A673 (cell line): ENCODE measurements at regions not wholly inside any gene's neighbourhood (a gene's known extent, or its start where the extent isn't known, plus 50 kb on each side); places are given as distances from the start of the nearest gene placed in this dataset.

Source experiments
- BruUV-seq: library from RNA; stranded (reverse); fragments of 400-500 nt; replicated peaks from 2 replicates; lab custom pipeline; 2021; lab: Mats Ljungman, UMichigan
- CTCF ChIA-PET: fragments of 300-600 bp; sonication (Branson Sonifier 250); formaldehyde crosslinking; loops from one replicate; lab custom pipeline; 2022; ENCODE audit warnings: antibody characterized with exemption; lab: Charles Lee
- POLR2A ChIA-PET: fragments of 300-600 bp; sonication (Branson Sonifier 250); formaldehyde crosslinking; loops from one replicate; lab custom pipeline; 2022; ENCODE audit warnings: antibody characterized with exemption; ENCODE audit not compliant: low non-redundant PET; lab: Charles Lee
- DNase-seq: peaks from one replicate; pipeline ENCODE4 v3.0.0-alpha.2; 2015; ENCODE audit warnings: low spot score
- H3K27ac ChIP-seq: fragments of 200-600 bp; sonication (generic); 2 replicates; pipeline ENCODE4 v1.5.1; 2016; ENCODE audit warnings: mixed run types, low read depth, mild to moderate bottlenecking, mixed read lengths, antibody characterized with exemption, low read length; ENCODE audit not compliant: poor library complexity, severe bottlenecking
- H3K27me3 ChIP-seq: fragments of 200-600 bp; sonication (generic); replicated peaks from 2 replicates; pipeline ENCODE4 v1.6.1; 2017; ENCODE audit warnings: mixed run types, low read depth, mild to moderate bottlenecking, mixed read lengths, antibody characterized with exemption, low read length; ENCODE audit not compliant: insufficient read depth, poor library complexity
- H3K36me3 ChIP-seq: fragments of 200-600 bp; sonication (generic); 2 replicates; pipeline ENCODE4 v1.6.1; 2016; ENCODE audit warnings: mixed run types, mild to moderate bottlenecking, mixed read lengths, antibody characterized with exemption, low read length; ENCODE audit not compliant: insufficient read depth, poor library complexity, severe bottlenecking
- H3K4me1 ChIP-seq: fragments of 200-600 bp; sonication (generic); 2 replicates; pipeline ENCODE4 v1.6.1; 2017; ENCODE audit warnings: mixed run types, mild to moderate bottlenecking, mixed read lengths, antibody characterized with exemption, low read length; ENCODE audit not compliant: insufficient read depth, poor library complexity, severe bottlenecking
- H3K4me3 ChIP-seq: fragments of 200-600 bp; sonication (generic); 2 replicates; pipeline ENCODE4 v1.5.1; 2016; ENCODE audit warnings: low read depth, mixed run types, mild to moderate bottlenecking, mixed read lengths, low read length; ENCODE audit not compliant: poor library complexity, severe bottlenecking
- H3K9me3 ChIP-seq: fragments of 200-600 bp; sonication (generic); 2 replicates; pipeline ENCODE4 v1.6.1; 2016; ENCODE audit warnings: mixed run types, low read depth, mild to moderate bottlenecking, mixed read lengths, antibody characterized with exemption, low read length; ENCODE audit not compliant: poor library complexity, severe bottlenecking
- EZH2 ChIP-seq: fragments of 200-600 bp; sonication (generic); IDR thresholded peaks from 2 replicates; pipeline ENCODE4 v1.6.1; 2017; ENCODE audit warnings: borderline replicate concordance, low read depth, mild to moderate bottlenecking, mixed read lengths, antibody characterized with exemption, low read length; ENCODE audit not compliant: poor library complexity, severe bottlenecking
- intact Hi-C: fragments of 100-400 bp; cut with micrococcal nuclease; formaldehyde crosslinking; loops from one replicate; pipeline ENCODE4 v1.10.0; 2022; ENCODE audit not compliant: unreplicated experiment
- TF ChIP-seq, protein P1 (sequence below): fragments of 300-800, 200-600 bp; sonication (generic); conservative IDR thresholded peaks from 2 replicates; pipeline ENCODE4 v1.5.1; 2017; ENCODE audit warnings: low read depth, mild to moderate bottlenecking, antibody characterized with exemption, low read length, moderate library complexity, mixed read lengths

- no TSS peak for BruUV-seq
- intact Hi-C loops = no loop called here
- Histone ChIP-seq H3K9me3 (no peaks in the 10 kb centered on the region), H3K4me3 (no peak overlapping the region), H3K27me3 (no peaks in the 10 kb centered on the region), H3K27ac (no peak overlapping the region), H3K36me3 (no peaks in the 10 kb centered on the region), H3K4me1 (no peaks in the 10 kb centered on the region)
- ChIA-PET POLR2A (no interaction called here), CTCF (no interaction called here)
- no peak for TF ChIP-seq EZH2
- TF ChIP-seq, protein P1, sequence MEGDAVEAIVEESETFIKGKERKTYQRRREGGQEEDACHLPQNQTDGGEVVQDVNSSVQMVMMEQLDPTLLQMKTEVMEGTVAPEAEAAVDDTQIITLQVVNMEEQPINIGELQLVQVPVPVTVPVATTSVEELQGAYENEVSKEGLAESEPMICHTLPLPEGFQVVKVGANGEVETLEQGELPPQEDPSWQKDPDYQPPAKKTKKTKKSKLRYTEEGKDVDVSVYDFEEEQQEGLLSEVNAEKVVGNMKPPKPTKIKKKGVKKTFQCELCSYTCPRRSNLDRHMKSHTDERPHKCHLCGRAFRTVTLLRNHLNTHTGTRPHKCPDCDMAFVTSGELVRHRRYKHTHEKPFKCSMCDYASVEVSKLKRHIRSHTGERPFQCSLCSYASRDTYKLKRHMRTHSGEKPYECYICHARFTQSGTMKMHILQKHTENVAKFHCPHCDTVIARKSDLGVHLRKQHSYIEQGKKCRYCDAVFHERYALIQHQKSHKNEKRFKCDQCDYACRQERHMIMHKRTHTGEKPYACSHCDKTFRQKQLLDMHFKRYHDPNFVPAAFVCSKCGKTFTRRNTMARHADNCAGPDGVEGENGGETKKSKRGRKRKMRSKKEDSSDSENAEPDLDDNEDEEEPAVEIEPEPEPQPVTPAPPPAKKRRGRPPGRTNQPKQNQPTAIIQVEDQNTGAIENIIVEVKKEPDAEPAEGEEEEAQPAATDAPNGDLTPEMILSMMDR = no peak
- DNase-seq = no peak
Observed at GRCh38 chr11:115561116-115561515, 56.9 kb upstream of the CADM1 start.

- intact Hi-C loops = no loop called here
Observed at GRCh38 chr11:115558635-115559034, 54.4 kb upstream of the CADM1 start.

DNA sequence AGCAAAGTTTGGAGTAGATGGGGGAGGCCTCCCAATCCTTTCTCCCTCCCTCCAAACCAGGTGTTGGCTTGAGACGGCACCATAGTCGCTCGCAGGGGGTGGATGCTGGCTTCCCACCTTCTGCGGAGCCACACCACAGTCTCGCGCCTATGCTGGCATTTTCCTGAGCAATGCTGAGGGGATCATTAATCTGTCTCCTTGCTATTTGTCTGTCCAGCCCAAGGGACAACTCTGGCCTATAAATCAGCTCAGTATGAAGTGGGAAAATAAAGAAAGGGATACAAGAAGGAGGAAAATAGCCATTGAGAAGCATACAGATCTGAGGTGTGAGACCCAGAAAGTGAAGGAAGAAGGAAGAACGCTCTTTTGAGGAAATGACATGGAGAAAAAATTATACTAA is 53.5 kb upstream of the CADM1 start:
- H3K36me3 ChIP-seq = no peaks in the 10 kb centered on the region
- TF ChIP-seq, protein P1 = no peak
- no peaks in the 10 kb centered on the region for H3K27me3 ChIP-seq
- DNase-seq = no peak
- POLR2A ChIA-PET = no interaction called here
- H3K27ac ChIP-seq = no peak overlapping the region
- CTCF ChIA-PET = no interaction called here
- no peak overlapping the region for H3K4me3 ChIP-seq
- H3K4me1 ChIP-seq = no peaks in the 10 kb centered on the region
- intact Hi-C loops = no loop called here
- no TSS peak for BruUV-seq
- no peaks in the 10 kb centered on the region for H3K9me3 ChIP-seq

More at GRCh38 chr11:115558635-115559034, 54.4 kb upstream of the CADM1 start:
- Histone ChIP-seq H3K9me3 (no peaks in the 10 kb centered on the region), H3K4me1 (no peaks in the 10 kb centered on the region), H3K4me3 (no peak overlapping the region), H3K36me3 (no peaks in the 10 kb centered on the region), H3K27ac (no peak overlapping the region), H3K27me3 (no peaks in the 10 kb centered on the region)
- no TSS peak for BruUV-seq
- no peak for TF ChIP-seq EZH2
- TF ChIP-seq, protein P1 = no peak
- ChIA-PET POLR2A (no interaction called here), CTCF (no interaction called here)
- no peak for DNase-seq
